IgD-negative memory B cell (primary cell): ENCODE measurements at regions not wholly inside any gene's neighbourhood (a gene's known extent, or its start where the extent isn't known, plus 50 kb on each side); places are given as distances from the start of the nearest gene placed in this dataset.

ENCODE experiments used
- H3K27ac Mint-ChIP-seq, 3 donors: one replicate each; pipeline ENCODE4 v1.8.0; 2020 to 2022; ENCODE audit warnings: mild to moderate bottlenecking in 3 of 3, mixed read lengths in 3 of 3, moderate library complexity in 1 of 3
- H3K27me3 Mint-ChIP-seq: one replicate; pipeline ENCODE4 v1.8.0; 2021; ENCODE audit warnings: mixed read lengths
- H3K36me3 Mint-ChIP-seq: one replicate; pipeline ENCODE4 v1.8.0; 2020; ENCODE audit warnings: mild to moderate bottlenecking, mixed read lengths
- H3K4me1 Mint-ChIP-seq, 3 donors: one replicate each; pipeline ENCODE4 v1.8.0; 2020 to 2022; ENCODE audit warnings: mixed read lengths in 3 of 3, mild to moderate bottlenecking in 1 of 3
- H3K4me3 Mint-ChIP-seq, 4 donors: one replicate each; pipeline ENCODE4 v1.8.0; 2020 to 2022; ENCODE audit warnings: mild to moderate bottlenecking in 4 of 4, mixed read lengths in 4 of 4, moderate library complexity in 3 of 4
- H3K9me3 Mint-ChIP-seq, 3 donors: one replicate each; pipeline ENCODE4 v1.8.0; 2020 to 2021; ENCODE audit warnings: mixed read lengths in 3 of 3, mild to moderate bottlenecking in 1 of 3

DNA sequence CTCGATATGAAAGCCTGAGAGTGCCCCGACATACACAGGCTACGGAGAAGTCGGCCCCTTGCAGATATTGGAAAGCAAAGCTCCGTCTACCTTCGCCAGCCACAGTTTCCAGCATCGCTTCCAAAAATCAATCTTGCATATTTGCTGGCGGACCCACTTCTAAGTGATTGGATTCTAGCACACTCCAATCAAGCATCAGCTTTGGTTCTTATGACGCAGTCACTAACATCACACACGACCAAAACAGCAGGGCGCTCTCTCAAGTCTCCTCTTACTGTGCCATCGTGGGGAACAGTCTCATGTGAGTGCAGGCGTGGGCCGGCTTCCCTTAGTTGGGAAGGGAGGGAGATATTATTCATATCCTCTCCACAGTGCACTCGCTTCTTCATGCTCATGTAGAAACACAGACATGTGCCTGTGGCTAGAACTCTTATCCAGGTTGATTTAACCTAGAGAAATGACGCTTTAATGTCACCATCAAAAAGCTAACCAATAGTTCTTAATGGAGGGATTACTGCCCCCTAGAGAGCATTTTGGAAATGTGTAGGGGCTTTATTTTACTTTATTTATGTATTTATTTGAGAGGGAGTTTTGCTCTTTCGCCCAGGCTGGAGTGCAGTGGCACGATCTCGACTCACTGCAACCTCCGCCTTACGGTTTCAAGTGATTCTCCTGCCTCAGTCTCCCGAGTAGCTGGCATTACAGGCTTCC, 229.8 kb downstream of the SOD2 start:
- Mint-ChIP-seq H3K4me3 (no peak overlapping the region), H3K9me3 (peaks cover 0 to 9% (median 0%) of the 10 kb centered on the region in 3 donors), H3K27ac (peak overlapping the region in 1 of 3 donors; percentile 90)

DNA sequence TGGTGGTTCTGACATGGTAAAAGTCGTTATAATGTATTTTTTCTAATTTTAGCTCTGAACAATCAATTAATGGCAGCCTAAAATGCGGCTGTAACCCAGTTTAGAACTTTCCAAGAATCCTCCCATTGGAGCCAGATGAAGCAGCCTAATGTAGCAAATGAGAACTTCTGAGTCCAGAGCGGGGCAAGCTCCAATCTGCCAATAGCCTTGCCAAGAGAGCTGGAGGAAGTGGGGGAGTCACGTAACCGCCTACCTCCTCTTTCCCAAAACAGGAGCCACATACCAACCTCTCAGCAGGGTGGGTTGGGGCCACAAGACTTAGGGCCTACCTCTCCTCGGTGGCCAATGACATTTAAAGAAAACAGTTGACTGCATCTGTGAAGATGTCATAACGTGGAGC, 230.6 kb downstream of the SOD2 start:
- Mint-ChIP-seq H3K4me3 (peak overlapping the region in 1 of 4 donors; percentile 23), H3K4me1 (peaks cover 2 to 6% (median 5%) of the 10 kb centered on the region in 3 donors), H3K27me3 (peaks cover 2% of the 10 kb centered on the region), H3K36me3 (peaks cover 1% of the 10 kb centered on the region), H3K27ac (no peak overlapping the region), H3K9me3 (peaks cover 0 to 9% (median 0%) of the 10 kb centered on the region in 3 donors)

More for the DNA sequence above, 229.8 kb downstream of the SOD2 start:
- H3K27me3 Mint-ChIP-seq, result peaks cover 2% of the 10 kb centered on the region
- H3K4me1 Mint-ChIP-seq, result peaks cover 9 to 14% (median 10%) of the 10 kb centered on the region in 3 donors
- peaks cover 1% of the 10 kb centered on the region for H3K36me3 Mint-ChIP-seq

DNA sequence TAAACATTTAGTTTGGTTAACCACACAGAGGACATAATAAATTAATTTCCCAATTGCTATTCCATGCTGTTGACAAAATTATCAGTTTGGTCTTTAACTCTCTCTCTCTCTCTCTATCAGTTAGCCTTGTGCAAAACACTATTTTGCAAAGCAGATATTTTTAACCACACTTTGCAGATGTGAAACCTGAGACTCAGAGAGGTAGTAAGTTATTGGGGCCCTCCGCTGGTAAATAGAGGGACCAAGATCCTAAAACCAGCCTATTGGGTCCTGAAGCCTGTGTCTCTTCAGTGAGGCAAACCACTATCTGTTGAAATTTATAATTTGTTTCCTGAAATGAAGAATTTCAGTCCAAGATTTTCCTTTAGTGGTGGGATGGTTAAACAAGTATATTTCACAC, 231.0 kb downstream of the SOD2 start:
- Mint-ChIP-seq H3K4me1 (peaks cover 0 to 2% (median 1%) of the 10 kb centered on the region in 3 donors), H3K4me3 (peak overlapping the region in 1 of 4 donors; percentile 23), H3K27me3 (peaks cover 2% of the 10 kb centered on the region), H3K36me3 (peaks cover 1% of the 10 kb centered on the region), H3K9me3 (peaks cover 0 to 9% (median 0%) of the 10 kb centered on the region in 3 donors), H3K27ac (no peak overlapping the region)

DNA sequence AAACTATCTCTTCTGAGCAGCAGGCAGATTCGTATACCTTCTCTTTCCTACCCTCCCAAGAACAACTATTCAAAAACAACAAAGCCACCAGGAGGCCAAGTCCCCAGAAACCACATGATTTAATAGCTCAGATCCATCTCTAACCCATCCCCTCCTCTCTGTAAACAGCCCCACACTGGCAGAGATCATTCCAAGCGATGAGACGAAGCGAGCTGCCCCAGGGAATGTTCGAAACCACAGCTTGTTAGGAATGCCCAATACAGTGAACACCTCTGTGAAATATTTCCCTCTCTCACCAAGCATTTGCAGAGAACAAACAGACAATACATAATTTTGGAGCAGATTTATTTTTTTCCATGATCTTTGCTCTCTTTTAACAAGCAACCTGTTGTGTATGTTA, 231.8 kb downstream of the SOD2 start:
- peak overlapping the region in 1 of 4 donors; percentile 29 for H3K4me3 Mint-ChIP-seq
- peaks cover 2% of the 10 kb centered on the region for H3K27me3 Mint-ChIP-seq
- peaks cover 1% of the 10 kb centered on the region for H3K36me3 Mint-ChIP-seq
- no peak overlapping the region for H3K27ac Mint-ChIP-seq
- no peaks in the 10 kb centered on the region for H3K4me1 Mint-ChIP-seq
- H3K9me3 Mint-ChIP-seq, result peaks cover 0 to 9% (median 0%) of the 10 kb centered on the region in 3 donors

DNA sequence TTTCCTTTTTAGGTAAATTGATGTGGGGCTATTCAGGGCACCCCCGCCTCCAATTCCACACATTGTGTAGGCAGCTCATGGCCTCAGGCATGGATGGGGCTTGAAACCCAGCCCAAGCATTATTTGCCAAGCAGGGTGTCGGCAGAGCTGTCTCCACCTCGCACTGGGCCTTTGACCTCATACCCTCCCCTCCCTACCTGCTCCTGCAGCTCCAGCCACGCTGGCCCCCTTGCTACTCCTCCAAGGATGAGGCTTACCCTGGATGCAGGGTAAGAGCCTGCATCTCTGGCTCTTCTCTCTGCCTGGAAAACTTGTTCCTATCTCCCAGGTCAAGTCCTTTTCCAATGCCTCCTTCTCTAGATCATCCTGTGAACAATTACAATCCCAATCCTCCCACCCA, 232.6 kb downstream of the SOD2 start:
- H3K27ac Mint-ChIP-seq, result no peak overlapping the region
- no peaks in the 10 kb centered on the region for H3K36me3 Mint-ChIP-seq
- H3K4me3 Mint-ChIP-seq, result no peak overlapping the region
- H3K27me3 Mint-ChIP-seq, result no peaks in the 10 kb centered on the region
- H3K9me3 Mint-ChIP-seq, result peaks cover 0 to 9% (median 0%) of the 10 kb centered on the region in 3 donors
- no peaks in the 10 kb centered on the region for H3K4me1 Mint-ChIP-seq

DNA sequence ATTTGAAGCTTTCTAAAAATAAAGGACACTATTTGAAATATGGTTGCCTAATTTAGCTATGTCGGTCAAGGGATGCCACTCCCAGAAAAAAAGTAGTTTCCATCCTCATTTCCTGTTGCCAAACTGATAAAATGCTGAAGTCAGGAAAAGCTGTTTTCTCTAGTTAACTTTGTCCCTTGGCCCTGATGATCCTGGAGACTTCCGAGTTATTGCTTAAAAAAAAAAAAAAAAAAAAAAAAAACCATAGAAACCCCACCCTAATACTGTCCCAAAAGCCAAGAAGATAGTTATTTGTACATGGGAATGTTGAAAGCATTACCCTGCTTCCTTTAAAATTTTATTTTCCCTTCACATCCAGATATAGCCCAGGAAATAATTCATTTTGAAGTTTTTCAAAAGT, 236.7 kb downstream of the SOD2 start:
- H3K27me3 Mint-ChIP-seq, result no peaks in the 10 kb centered on the region
- H3K9me3 Mint-ChIP-seq, result peaks cover 0 to 9% (median 2%) of the 10 kb centered on the region in 3 donors
- no peaks in the 10 kb centered on the region for H3K36me3 Mint-ChIP-seq
- no peaks in the 10 kb centered on the region for H3K4me1 Mint-ChIP-seq
- no peak overlapping the region for H3K4me3 Mint-ChIP-seq
- peak overlapping the region in 1 of 3 donors; percentile 41 for H3K27ac Mint-ChIP-seq

DNA sequence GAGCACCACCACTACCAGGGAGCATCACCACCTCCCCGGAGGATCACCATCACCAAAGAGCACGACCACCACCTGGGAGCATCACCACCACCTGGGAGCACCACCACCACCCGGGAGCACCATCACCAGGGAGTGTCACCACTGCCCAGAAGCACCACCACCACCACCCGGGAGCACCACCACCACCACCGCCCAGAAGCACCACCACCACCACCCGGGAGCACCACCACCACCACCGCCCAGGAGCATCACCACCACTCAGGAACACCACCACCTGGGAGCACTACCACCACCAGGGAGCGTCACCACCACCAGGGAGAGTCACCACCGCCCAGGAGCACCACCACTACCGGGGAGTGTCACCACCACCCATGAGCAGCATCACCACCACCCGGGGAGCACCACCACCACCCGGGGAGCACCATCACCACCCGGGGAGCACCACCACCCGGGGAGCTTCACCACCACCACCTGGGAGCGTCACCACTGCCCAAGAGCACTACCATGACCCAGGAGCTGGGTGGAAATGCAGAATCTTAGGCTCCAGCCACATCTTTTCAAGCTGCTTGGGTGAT, 237.3 kb downstream of the SOD2 start:
- peaks cover 0 to 9% (median 2%) of the 10 kb centered on the region in 3 donors for H3K9me3 Mint-ChIP-seq
- H3K4me1 Mint-ChIP-seq, result no peaks in the 10 kb centered on the region
- no peaks in the 10 kb centered on the region for H3K36me3 Mint-ChIP-seq
- no peak overlapping the region for H3K27ac Mint-ChIP-seq
- H3K27me3 Mint-ChIP-seq, result no peaks in the 10 kb centered on the region
- H3K4me3 Mint-ChIP-seq, result no peak overlapping the region

DNA sequence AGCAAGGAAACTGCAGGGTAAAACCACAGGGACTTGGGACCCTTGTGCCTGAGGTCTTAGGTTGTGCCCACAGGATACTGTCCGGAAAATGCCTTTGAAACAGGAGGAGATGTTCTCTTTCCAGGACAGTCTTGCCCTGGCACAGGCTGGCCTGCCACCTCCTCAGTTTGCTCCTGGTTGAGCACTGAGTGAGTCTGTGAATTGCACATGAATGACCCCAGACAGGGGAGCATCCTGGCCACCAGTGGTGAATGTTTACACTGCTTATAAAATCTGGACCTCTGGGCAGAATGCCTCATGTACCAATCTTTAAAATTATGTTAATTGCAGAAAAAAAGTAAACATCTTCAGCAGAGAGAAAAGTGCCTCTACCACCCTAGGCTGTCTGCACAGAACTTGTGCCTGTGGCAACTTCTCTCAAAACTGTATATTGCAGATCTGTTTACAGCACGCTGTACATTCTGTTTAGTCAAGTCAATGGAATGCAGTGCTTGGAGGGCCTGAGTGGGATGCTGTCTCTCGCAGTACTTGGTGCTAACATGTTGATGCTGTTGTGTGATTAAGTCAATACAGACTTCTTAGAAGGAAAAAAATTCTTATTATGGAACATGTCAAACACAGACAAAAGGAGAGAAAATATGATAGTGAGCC, 242.1 kb downstream of the SOD2 start:
- peaks cover 0 to 2% (median 0%) of the 10 kb centered on the region in 3 donors for H3K4me1 Mint-ChIP-seq
- no peak overlapping the region for H3K27ac Mint-ChIP-seq
- peaks cover 5% of the 10 kb centered on the region for H3K27me3 Mint-ChIP-seq
- no peaks in the 10 kb centered on the region for H3K36me3 Mint-ChIP-seq
- peaks cover 0 to 3% (median 2%) of the 10 kb centered on the region in 3 donors for H3K9me3 Mint-ChIP-seq
- H3K4me3 Mint-ChIP-seq, result no peak overlapping the region

DNA sequence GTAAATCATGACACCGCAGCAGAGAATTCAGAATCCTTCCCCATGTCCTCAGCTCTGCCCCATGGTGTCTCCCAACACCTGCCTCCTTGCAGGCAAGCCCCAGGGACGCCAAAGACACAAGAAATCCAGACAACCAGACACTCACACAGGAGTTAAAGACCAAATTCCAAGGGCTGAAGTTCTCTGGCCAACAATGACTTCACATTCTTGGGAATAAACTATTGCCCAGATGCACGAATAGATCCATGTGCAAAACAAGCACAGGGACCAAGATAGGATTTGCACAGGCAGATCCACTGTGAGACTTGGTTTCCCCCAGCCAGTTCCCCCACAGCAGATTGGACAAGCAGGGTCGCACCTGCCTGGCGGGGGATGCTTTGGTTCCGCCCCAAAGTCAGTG, 246.7 kb downstream of the SOD2 start:
- H3K27me3 Mint-ChIP-seq, result peaks cover 10% of the 10 kb centered on the region
- H3K9me3 Mint-ChIP-seq, result peaks cover 0 to 5% (median 0%) of the 10 kb centered on the region in 3 donors
- H3K27ac Mint-ChIP-seq, result no peak overlapping the region

DNA sequence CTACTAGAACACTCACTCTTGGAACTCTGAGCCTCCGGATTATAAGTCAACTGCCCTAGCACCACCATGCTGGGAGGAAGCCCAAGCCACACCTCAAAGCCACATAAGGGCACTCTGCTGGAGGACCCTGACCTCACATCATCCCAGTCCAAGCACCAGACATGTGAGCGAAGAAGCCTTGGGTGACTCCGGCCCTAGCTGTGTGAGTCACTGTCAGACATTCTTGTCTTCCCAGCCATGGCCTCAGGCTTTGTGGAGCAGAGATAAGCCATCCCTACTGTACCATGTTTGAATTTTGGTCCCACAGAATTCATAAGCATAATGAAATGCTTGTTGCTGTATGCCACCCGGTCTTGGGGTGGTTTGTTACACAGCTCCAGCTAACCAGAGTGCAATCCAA, 247.7 kb downstream of the SOD2 start:
- peaks cover 0 to 2% (median 0%) of the 10 kb centered on the region in 3 donors for H3K4me1 Mint-ChIP-seq
- no peak overlapping the region for H3K27ac Mint-ChIP-seq
- H3K27me3 Mint-ChIP-seq, result peaks cover 11% of the 10 kb centered on the region
- peaks cover 0 to 5% (median 0%) of the 10 kb centered on the region in 3 donors for H3K9me3 Mint-ChIP-seq
- H3K4me3 Mint-ChIP-seq, result no peak overlapping the region
- peaks cover 2% of the 10 kb centered on the region for H3K36me3 Mint-ChIP-seq

More for the DNA sequence above, 246.7 kb downstream of the SOD2 start:
- H3K4me3 Mint-ChIP-seq, result no peak overlapping the region
- peaks cover 0 to 2% (median 0%) of the 10 kb centered on the region in 3 donors for H3K4me1 Mint-ChIP-seq
- H3K36me3 Mint-ChIP-seq, result peaks cover 2% of the 10 kb centered on the region

DNA sequence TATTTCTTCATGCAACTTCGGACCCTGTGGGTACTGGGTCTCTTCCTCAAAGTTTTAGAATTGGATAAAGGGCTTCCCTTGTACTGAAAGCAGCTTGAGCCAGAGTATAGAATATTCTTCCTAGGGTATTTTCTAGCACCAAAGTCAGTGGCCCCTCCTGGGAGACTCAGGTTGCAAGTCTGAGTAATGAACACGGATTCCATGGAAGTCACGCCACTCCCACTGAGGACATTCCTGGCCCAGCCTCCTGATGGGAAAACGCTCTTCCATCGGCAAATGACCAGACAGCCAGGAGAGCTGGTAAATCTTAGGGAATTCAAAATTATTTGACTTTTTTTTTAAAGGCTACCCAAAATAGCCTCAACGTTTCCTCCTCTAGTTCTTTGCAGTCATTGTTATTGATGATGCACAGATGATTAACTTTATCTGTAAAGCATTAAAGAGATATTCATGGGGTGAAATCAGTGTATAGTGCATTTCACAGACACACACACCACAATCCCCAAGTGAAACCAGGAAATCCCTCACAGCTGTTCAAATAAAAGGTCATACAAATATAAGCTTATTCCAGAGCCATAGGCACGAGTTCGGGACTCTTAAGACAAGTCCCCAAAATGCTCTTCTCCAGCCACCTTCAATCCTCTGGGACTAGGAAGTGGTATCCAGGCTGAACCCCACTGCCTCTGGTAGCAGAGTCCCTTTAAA, 248.8 kb downstream of the SOD2 start:
- Mint-ChIP-seq H3K27ac (no peak overlapping the region), H3K9me3 (peaks cover 0 to 5% (median 0%) of the 10 kb centered on the region in 3 donors), H3K4me3 (no peak overlapping the region), H3K36me3 (peaks cover 2% of the 10 kb centered on the region), H3K4me1 (peaks cover 0 to 2% (median 0%) of the 10 kb centered on the region in 3 donors), H3K27me3 (peaks cover 11% of the 10 kb centered on the region)

DNA sequence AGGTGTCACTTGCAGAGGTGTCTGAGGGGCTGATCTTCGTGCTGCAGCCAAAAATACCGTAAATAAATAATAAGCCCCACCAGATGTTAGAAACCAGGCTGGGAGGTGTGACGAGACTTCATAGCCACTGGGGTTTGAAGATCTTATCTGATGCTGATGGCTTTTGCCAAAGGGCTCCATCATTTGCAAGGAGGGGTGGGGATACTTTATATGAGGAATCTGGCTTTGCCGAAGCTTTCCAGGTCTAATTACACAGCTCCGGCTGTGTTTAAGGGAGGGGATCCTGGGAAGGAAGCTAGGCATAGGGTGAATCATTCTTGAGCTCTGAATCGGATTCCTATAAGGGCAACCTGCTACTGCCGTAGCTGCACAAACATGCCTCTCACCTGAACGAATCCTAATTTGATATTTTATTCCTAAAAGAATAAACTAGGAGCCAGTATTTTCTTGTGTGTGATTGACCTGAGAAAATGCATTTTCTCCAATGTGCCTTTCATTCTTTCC, 249.6 kb downstream of the SOD2 start:
- Mint-ChIP-seq H3K9me3 (peaks cover 0 to 5% (median 0%) of the 10 kb centered on the region in 3 donors), H3K27ac (no peak overlapping the region), H3K36me3 (peaks cover 2% of the 10 kb centered on the region), H3K27me3 (peaks cover 11% of the 10 kb centered on the region), H3K4me1 (peaks cover 0 to 2% (median 0%) of the 10 kb centered on the region in 3 donors), H3K4me3 (no peak overlapping the region)

DNA sequence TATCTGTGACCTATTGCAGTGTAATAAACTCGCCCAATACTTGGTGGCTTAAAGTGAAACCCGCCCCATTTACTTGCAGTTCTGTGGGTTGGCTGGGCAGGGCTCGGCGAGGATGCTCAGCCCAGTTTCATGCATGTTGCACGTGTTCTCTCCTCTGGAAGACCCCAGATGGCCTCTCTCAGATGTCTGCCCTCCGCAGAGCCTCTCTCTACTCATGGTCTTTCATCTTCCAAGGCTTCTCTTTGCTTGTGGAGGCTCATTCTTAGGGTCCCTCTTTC, 251.4 kb downstream of the SOD2 start:
- Mint-ChIP-seq H3K4me1 (no peaks in the 10 kb centered on the region), H3K27ac (no peak overlapping the region), H3K36me3 (peaks cover 2% of the 10 kb centered on the region), H3K4me3 (no peak overlapping the region), H3K27me3 (peaks cover 10% of the 10 kb centered on the region), H3K9me3 (peaks cover 0 to 2% (median 0%) of the 10 kb centered on the region in 3 donors)

DNA sequence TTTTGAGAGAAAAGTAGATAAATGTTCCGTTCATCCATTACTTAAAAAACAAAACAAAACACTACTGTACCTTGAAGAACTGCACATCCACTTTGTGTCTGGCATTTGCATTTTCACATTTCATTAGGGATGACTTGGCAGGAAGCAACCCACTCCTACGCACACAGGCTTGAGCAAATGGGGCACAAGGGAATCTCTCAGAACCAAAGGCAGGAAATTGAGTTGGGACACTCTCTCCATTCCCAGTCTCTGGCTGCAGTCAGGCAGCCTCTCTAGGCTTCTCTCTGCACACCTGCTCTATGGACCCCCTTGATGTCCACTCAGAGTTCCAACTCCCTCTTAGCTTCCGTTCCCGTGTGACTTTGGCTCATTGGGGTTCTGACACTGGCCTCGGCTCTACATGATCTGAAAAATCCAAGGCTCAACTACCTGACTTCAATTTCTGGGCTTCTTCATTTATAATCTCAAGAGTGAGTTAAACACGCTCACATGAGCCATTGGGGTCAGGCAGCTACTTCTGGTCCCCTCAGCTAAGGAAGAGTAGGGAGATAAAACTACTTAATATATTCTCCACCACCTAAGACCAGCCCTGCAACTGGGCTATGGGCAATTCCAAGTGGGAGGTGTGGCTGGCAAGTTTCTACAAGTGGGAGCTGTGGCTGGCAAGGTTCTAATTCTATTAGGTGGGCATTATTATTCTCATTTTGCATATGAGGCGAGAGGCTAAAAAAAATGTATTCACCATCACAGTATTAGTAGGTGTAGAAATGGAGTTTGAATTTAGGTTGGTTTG, 251.9 kb downstream of the SOD2 start:
- peaks cover 2% of the 10 kb centered on the region for H3K36me3 Mint-ChIP-seq
- no peak overlapping the region for H3K4me3 Mint-ChIP-seq
- no peak overlapping the region for H3K27ac Mint-ChIP-seq
- peaks cover 9% of the 10 kb centered on the region for H3K27me3 Mint-ChIP-seq
- peaks cover 0 to 2% (median 0%) of the 10 kb centered on the region in 3 donors for H3K9me3 Mint-ChIP-seq
- no peaks in the 10 kb centered on the region for H3K4me1 Mint-ChIP-seq
